ENCODE measurements at regions not wholly inside any gene's neighbourhood (a gene's known extent, or its start where the extent isn't known, plus 50 kb on each side); places are given as distances from the start of the nearest gene placed in this dataset.

DNA sequence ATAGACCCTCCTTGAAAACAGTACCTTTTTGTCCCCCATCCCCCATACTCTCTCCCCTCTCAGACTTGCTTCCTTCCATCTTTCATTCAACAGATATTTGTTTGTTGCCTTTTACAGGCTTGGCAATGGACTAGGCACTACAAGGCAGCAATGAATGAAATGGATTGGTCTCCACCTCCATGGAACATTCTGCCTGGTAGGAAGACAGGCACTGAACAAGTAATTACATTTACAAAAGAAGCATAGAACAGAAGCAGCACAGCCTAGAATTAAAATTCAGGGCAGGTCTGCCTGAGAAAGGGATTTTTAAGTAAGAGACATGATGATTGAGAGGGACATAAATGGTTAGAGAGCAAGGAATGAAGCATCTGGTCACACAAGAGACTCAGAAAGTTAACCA lies 346.1 kb downstream of the GRXCR1 start:
- no peak for TF ChIP-seq EZH2 (optimal IDR thresholded peaks at IDR 0.05; ENCODE audit: low read depth, low read length)
- TF ChIP-seq, protein P1, sequence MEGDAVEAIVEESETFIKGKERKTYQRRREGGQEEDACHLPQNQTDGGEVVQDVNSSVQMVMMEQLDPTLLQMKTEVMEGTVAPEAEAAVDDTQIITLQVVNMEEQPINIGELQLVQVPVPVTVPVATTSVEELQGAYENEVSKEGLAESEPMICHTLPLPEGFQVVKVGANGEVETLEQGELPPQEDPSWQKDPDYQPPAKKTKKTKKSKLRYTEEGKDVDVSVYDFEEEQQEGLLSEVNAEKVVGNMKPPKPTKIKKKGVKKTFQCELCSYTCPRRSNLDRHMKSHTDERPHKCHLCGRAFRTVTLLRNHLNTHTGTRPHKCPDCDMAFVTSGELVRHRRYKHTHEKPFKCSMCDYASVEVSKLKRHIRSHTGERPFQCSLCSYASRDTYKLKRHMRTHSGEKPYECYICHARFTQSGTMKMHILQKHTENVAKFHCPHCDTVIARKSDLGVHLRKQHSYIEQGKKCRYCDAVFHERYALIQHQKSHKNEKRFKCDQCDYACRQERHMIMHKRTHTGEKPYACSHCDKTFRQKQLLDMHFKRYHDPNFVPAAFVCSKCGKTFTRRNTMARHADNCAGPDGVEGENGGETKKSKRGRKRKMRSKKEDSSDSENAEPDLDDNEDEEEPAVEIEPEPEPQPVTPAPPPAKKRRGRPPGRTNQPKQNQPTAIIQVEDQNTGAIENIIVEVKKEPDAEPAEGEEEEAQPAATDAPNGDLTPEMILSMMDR (IDR thresholded peaks at IDR 0.05; ENCODE audit: low read length) = no peak

All from MM.1S (cell line).